GM19467 (cell line): ENCODE measurements at regions not wholly inside any gene's neighbourhood (a gene's known extent, or its start where the extent isn't known, plus 50 kb on each side); places are given as distances from the start of the nearest gene placed in this dataset.
"Not testable (repeated sequence)": the region's sequence is repeated elsewhere in the genome, so short reads cannot be mapped to it uniquely, and the experiment has no call there.

Source experiments
- ATAC-seq: cut with Tn5 transposase; IDR thresholded peaks from one replicate; pipeline ENCODE4 v1.9.1; 2021; ENCODE audit warnings: mild to moderate bottlenecking, moderate library complexity; ENCODE audit not compliant: unreplicated experiment

DNA sequence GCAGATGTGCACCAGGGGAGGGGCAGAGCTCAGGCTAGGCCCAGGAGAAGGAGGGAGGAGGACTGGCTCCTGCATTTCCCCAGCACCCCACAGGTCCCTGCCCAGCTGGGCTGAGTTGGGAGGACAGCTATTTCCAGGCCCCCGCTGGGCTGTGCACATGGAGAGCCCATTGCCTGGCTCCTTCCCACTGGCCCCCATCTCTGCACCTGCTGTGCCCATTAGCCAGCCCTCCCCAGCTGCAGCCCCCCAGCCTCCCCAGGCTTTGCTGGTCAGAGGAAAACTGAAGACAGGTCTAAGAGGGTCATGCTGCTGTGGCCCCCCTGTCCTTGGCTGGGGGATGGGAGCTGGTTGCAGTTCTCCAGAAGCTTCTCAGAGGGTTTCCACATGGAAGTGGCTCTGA lies 81.8 kb upstream of the SHANK2 start:
- ATAC-seq, result no peak

GRCh38 chr11:71333473-71333872 lies 81.1 kb upstream of the SHANK2 start:
- no peak for ATAC-seq

DNA sequence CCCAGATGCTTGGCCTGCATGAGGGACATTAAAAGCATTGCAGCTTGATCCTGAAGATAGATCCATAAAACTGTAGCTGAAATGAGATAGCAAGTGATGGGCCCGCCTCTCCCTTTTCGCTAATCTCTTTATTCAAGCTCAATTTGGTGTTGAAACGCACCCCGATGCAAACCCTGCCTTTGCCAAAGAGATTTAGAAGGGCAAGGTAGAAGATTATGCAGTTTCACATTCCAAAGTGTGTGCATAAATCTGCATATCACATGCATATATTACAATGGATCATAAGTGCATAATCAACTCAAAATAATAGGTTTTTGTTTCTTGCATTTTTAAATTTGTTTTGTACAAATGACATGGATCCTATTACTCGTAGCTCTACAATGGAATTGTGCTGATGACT lies 80.1 kb upstream of the SHANK2 start:
- ATAC-seq, result no peak

DNA sequence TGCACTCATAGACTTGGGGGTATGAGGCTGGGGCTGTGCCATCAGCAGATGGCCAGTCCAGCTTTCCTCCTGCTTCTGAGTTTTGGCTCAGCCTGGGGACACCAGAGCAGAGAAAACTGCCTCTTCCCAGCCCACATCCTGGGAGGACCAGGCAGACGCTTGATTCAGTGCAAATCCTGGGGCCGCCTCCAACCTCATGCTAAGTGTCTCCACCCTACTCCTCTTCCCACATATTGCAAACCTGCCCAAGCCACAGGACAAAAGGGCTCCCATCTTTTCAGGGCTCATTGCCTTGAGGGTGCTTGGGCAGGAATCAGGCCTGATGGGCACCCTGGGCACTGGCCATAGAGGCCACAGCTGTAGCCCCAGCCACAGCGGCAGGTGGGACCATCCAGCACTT lies 79.7 kb upstream of the SHANK2 start:
- ATAC-seq, result no peak

- ATAC-seq, result no peak
Measured at GRCh38 chr11:71331631-71332030, 79.3 kb upstream of the SHANK2 start.

DNA sequence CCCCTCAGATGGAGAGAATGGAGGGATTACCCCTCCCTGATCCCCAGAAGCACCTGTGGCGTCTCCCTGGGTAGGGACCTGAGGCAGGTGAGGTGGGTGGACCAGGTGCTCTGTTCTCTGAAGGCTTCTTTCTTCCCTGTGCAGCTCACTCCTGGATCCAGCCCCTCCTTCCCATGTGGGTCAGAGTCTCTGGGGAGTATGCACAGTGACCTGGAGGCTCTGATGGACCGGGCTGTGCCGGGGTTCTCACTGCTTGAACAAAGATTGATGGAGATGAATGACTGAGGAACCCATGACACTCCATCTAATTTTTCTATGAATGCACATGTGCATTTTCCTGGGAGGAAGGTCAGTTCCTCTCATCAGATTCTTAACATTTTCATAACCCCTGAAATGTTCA lies 78.6 kb upstream of the SHANK2 start:
- no peak for ATAC-seq

DNA sequence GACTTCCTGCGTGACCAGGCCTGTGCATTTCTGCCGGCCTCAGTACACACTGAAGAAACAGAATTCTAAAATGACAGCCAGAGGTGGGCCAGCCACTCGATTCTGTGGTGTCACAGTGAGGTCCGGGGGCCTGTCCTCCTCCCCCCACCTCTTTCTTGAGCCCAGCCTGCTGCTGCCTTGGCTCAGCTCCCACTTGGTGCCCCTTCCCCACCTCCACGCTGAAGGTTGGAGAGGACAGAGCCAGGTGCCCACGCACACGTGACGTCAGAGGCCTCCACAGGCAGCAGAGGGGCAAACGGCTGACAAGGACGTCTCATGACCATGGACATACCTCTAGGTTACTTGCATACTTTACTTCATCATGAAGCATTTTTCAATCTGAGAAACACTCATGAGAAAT lies 78.0 kb upstream of the SHANK2 start:
- ATAC-seq, result no peak

DNA sequence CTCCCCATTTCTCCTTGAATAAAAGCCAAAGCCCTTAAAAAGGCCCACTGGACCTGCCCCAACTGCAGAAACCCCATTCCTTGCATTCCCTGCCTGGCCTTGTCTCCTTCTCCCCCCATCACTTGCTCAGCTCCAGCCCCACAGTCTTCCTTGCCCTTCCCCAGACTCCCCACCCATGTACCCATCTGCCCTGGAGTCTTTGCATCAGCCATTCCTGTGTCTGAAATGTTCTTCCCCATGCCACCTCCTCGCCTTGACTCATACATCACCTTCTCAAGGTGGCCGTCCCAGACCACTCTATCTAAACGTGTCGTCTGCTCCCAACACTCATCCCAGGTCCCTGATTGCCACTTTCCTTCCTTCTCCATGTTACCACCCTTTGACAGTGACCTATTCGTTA lies 77.4 kb upstream of the SHANK2 start:
- ATAC-seq, result no peak

DNA sequence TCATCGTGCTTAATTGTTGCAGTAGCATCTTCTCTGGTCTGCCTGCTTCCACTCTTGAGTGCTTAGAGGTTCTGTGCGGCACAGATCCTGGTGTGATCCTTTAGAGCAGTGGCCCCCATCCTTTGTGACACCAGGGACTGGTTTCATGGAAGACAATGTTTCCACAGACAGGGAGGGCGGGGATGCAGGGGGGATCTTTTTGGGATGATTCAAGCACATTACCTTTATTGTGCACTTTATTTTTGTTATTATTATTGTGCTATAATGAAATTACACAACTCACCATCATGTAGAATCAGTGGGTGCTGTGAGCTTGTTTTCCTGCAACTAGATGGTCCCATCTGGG lies 76.8 kb upstream of the SHANK2 start:
- ATAC-seq, result no peak

- ATAC-seq, result no peak
Measured at GRCh38 chr11:71327156-71328085, 75.0 kb upstream of the SHANK2 start.

DNA sequence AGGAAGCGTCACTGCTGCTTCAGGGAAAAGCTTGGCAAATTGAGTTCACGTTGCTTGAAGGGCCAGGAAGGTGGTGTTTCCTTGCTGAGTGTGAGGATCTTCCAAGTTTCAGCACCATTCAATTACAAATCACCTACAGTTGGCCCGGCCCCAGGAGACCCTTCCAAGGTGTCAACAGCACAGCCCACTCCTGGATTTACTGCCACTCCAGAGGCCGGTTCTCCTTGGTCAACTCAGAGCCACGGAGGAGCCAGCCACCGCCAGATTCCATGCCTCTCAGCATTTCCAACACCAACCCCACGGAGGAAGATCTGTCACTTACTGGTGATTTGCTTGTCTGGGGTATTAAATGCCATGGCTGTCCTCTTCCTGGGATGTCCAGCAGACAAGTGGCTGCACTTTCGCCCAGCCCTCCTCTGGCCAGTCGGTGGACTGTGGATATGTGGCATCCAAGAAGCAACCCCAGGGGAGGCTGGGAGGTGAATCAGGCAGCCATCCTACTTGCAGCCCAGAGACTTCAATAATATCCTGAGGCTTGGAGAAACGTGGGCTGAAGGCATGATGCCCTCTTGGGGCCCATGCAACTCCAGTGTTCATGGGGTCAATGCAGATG lies 74.1 kb upstream of the SHANK2 start:
- no peak for ATAC-seq

DNA sequence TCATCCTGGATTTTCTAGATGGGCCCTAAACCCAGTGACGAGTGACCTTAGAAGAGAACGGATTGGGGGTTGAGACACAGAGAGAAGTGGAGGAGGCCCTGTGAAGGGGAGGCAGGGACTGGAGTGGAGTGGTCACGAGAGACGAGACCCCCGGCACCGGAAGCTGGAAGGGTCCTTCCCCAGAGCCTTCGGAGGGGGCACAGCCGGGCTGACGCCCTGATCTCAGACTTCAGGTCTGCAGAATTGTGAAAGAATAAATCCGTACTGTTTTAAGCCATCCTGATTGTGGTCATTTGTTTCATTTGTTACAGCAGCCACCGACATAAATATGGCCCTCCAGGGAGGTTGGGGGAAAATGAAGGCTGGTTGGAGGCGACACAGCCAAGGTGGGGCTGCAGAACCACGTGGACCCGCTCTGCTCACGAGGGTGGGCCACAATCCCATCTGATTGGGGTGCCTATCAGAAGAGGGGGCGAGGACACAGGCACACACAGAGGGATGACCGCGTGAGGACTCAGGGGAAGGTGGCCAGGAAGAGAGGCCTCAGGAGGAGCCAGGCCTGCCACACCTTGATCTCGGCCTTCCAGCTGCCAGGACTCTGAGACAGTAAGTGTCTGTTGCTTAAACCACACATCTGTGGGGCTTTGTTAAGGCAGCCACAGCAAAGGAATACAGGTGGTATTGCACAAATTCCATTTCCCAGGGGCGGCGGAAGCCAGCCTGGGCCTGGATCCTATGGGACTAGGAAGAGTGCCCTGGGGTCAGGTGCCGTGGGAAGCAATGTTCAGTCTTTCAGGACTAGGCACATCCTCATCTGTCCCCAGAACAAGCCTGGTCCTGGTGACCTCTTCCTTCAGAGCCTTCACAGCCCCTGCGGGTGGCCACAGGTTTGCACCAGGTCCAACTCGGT lies 73.3 kb upstream of the SHANK2 start:
- ATAC-seq, result no peak

- ATAC-seq, result no peak
Measured at GRCh38 chr11:71324788-71325417, 72.5 kb upstream of the SHANK2 start.

GRCh38 chr11:71323876-71324526 lies 71.6 kb upstream of the SHANK2 start:
- no peak for ATAC-seq

- ATAC-seq, result no peak
Measured at GRCh38 chr11:71322861-71323582, 70.6 kb upstream of the SHANK2 start.

DNA sequence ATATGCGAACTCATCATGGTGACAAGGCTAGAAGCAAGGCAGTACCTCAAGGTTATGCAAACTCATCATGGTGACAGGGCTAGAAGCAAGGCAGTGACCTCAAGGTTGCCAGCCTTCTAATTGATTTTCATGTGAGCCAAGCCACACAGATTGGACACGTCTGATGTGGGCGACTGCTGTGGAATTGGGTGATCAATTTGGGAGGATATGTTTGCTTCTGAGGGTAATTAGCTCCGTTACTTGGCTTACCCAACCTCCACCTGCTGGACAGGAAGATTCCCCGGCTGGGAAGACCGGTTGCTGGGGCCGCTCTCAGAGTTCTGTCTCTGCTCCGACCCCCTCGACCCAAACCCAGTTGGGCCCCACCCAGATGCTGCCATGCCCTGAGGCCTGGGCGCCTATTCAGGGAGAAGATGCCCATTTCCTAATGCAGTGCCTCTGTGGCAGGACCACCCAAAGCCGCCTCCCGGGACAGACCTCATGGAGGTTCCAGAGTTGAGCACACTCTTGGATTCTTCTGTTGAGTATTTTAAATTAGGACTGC lies 69.9 kb upstream of the SHANK2 start:
- no peak for ATAC-seq

- no peak for ATAC-seq
Measured at GRCh38 chr11:71321433-71322191, 69.2 kb upstream of the SHANK2 start.

DNA sequence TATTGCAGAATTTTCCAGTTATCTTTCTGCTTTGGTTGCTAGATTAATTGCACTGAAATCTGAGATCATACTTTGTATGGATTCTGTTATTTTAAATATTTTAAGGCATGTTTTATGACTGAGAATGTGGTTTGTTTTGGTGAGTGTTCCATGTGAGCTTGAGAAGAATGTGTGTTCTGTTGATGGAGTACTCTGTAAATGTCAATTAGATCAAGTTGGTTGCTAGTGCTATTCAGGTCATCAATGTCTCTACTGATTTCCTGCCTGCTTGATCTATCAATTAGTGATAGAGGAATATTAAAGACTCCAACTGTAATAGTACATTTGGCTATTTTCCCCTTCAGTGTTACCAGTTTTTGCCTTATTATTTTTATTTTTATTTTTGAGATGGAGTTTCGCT lies 64.3 kb upstream of the SHANK2 start:
- no peak for ATAC-seq

DNA sequence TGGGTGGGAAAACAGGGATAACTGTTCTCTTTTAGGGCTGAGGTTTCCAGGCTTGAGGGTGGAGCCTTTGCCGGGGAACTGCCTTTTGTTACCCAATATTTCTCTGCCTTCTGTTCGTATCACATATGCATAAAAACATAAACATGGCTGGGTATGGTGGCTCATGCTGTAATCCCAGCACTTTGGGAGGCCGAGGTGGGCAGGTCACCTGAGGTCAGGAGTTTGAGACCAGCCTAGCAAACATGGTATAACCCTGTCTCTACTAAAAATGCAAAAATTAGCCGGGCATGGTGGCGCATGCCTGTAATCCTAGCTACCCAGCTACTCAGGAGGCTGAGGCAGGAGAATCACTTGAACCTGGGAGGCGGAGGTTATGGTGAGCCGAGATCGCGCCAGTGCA lies 60.2 kb upstream of the SHANK2 start:
- not testable (repeated sequence) for ATAC-seq
